Pancreas (tissue), 10 donors: ENCODE measurements at regions not wholly inside any gene's neighbourhood (a gene's known extent, or its start where the extent isn't known, plus 50 kb on each side); places are given as distances from the start of the nearest gene placed in this dataset.

ENCODE experiments used
- ATAC-seq, 4 donors: fragments of 200-7000 bp; cut with Tn5 transposase; one replicate each; pipeline versions ENCODE4 v1.8.0 to v1.9.1; 2020; ENCODE audit warnings: mild to moderate bottlenecking in 4 of 4, moderate library complexity in 4 of 4
- DNase-seq, 6 donors: peaks; one replicate each; pipeline ENCODE4 v3.0.0-alpha.2; 2020
- FAIRE-seq: peaks from 2 replicates; lab custom pipeline; 2012; peaks lifted over from hg19 to GRCh38; lab: Jason Lieb, UNC
- H3K27ac ChIP-seq, 4 donors: fragments of 200-600 bp; sonication (generic); 1 replicate in 3 of 4; 2 replicates in 1 of 4; pipeline versions ENCODE4 v1.5.0 to v1.8.0; 2020
- H3K27me3 ChIP-seq, 4 donors: fragments of 200-600 bp; one replicate each; pipeline ENCODE4 v1.8.0; 2021
- H3K36me3 ChIP-seq, 3 donors: fragments of 200-600 bp; sonication (generic) in 1 of 3; one replicate each; pipeline versions ENCODE4 v1.5.0 to v1.8.0; 2020 to 2021
- H3K4me1 ChIP-seq, 3 donors: fragments of 200-600 bp; one replicate each; pipeline ENCODE4 v1.8.0; 2021
- H3K4me3 ChIP-seq, 4 donors: fragments of 200-600 bp; sonication (generic) in 2 of 4; one replicate each; pipeline versions ENCODE4 v1.5.0 to v1.8.0; 2020 to 2021
- H3K9me3 ChIP-seq, 4 donors: fragments of 200-600 bp; one replicate each; pipeline ENCODE4 v1.8.0; 2021
- CTCF ChIP-seq, 4 donors: fragments of 200-600 bp; sonication (generic) in 3 of 4; IDR thresholded peaks; one replicate each; pipeline versions ENCODE4 v1.5.0 to v1.8.0; 2021; ENCODE audit warnings: antibody characterized with exemption in 4 of 4
- WGBS, 2 donors: extraction: QIAGEN DNeasy Blood & Tissue Kit; methylation state at CpG; one replicate each; pipeline ENCODE4 v1.1.7; 2013; 5-methylcytosine and 5-hydroxymethylcytosine counted together
- intact Hi-C, 3 donors: fragments of 100-400 bp; cut with DNase I; formaldehyde crosslinking; loops; one replicate each; pipeline versions ENCODE4 v1.11.1 to v1.14.2; 2022
- donor health status: healthy with polysubstance abuse.
- donor health status: DM: no; HTN: no; CAD: no; lungs with moderate emphysema.
- donor health status: DM: no; HTN: no; CAD: no.
- donor health status: control.
- donor health status: control.
- donor health status: Bipolar disorder and iron deficiency.
- donor health status: DM: yes; HTN: yes; CAD: no.
- donor health status: DM: no; HTN: no; CAD: no.
- donor health status: DM: no; HTN: no; CAD: no.
- donor health status: DM: yes; HTN: yes; CAD: no.

- Histone ChIP-seq H3K27ac (no peak overlapping the region), H3K4me1 (no peaks in the 10 kb centered on the region), H3K9me3 (no peaks in the 10 kb centered on the region), H3K27me3 (no peaks in the 10 kb centered on the region), H3K36me3 (no peaks in the 10 kb centered on the region), H3K4me3 (no peak overlapping the region)
- ATAC-seq (no peak), FAIRE-seq (no peak), DNase-seq (no peak)
- WGBS, 2 donors, result 89 to 98% methylated on average over 1 of the region's 1 CpG
- intact Hi-C loops, result no loop called here
- TF ChIP-seq CTCF (IDR thresholded peaks at IDR 0.05), result no peak
These were observed 298.6 kb upstream of the ADAMTS5 start for GRCh38 chr21:27265492-27265891.

- Histone ChIP-seq H3K4me3 (no peak overlapping the region), H3K27ac (no peak overlapping the region), H3K36me3 (no peaks in the 10 kb centered on the region), H3K27me3 (no peaks in the 10 kb centered on the region), H3K4me1 (no peaks in the 10 kb centered on the region), H3K9me3 (no peaks in the 10 kb centered on the region)
- FAIRE-seq, result no peak
- DNase-seq, result no peak
- no peak for TF ChIP-seq CTCF (IDR thresholded peaks at IDR 0.05)
- intact Hi-C loops, result no loop called here
- 83 to 92% methylated on average over 2 of the region's 2 CpGs for WGBS, 2 donors
- ATAC-seq, result no peak
These were observed 294.8 kb upstream of the ADAMTS5 start for GRCh38 chr21:27261676-27262075.

- Histone ChIP-seq H3K4me3 (no peak overlapping the region), H3K9me3 (no peaks in the 10 kb centered on the region), H3K36me3 (no peaks in the 10 kb centered on the region), H3K27ac (no peak overlapping the region), H3K27me3 (no peaks in the 10 kb centered on the region), H3K4me1 (no peaks in the 10 kb centered on the region)
- no peak for TF ChIP-seq CTCF (IDR thresholded peaks at IDR 0.05)
- 90 to 98% methylated on average over 2 of the region's 2 CpGs for WGBS, 2 donors
- no peak for FAIRE-seq
- intact Hi-C loops, result no loop called here
- no peak for ATAC-seq
- no peak for DNase-seq
These were observed 293.8 kb upstream of the ADAMTS5 start for GRCh38 chr21:27260728-27261127.

- intact Hi-C loops, result no loop called here
- no peak overlapping the region for H3K4me3 ChIP-seq
- TF ChIP-seq CTCF (IDR thresholded peaks at IDR 0.05), result no peak
- ATAC-seq (no peak), DNase-seq (no peak), FAIRE-seq (no peak)
- no peaks in the 10 kb centered on the region for H3K9me3 ChIP-seq
- 86 to 93% methylated on average over 10 of the region's 10 CpGs for WGBS, 2 donors
- H3K36me3 ChIP-seq, result no peaks in the 10 kb centered on the region
- H3K27ac ChIP-seq, result no peak overlapping the region
- no peaks in the 10 kb centered on the region for H3K27me3 ChIP-seq
- no peaks in the 10 kb centered on the region for H3K4me1 ChIP-seq
These were observed 292.0 kb upstream of the ADAMTS5 start for GRCh38 chr21:27258742-27259448.

- H3K36me3 ChIP-seq, result no peaks in the 10 kb centered on the region
- no peaks in the 10 kb centered on the region for H3K9me3 ChIP-seq
- H3K27ac ChIP-seq, result no peak overlapping the region
- 58 to 70% methylated on average over 3 of the region's 3 CpGs for WGBS, 2 donors
- no peaks in the 10 kb centered on the region for H3K4me1 ChIP-seq
- FAIRE-seq (no peak), DNase-seq (no peak), ATAC-seq (no peak)
- intact Hi-C loops, result no loop called here
- no peaks in the 10 kb centered on the region for H3K27me3 ChIP-seq
- H3K4me3 ChIP-seq, result no peak overlapping the region
- TF ChIP-seq CTCF (IDR thresholded peaks at IDR 0.05), result no peak
These were observed 291.1 kb upstream of the ADAMTS5 start for GRCh38 chr21:27257908-27258556.
